ENCODE measurements at regions not wholly inside any gene's neighbourhood (a gene's known extent, or its start where the extent isn't known, plus 50 kb on each side); places are given as distances from the start of the nearest gene placed in this dataset.

DNA sequence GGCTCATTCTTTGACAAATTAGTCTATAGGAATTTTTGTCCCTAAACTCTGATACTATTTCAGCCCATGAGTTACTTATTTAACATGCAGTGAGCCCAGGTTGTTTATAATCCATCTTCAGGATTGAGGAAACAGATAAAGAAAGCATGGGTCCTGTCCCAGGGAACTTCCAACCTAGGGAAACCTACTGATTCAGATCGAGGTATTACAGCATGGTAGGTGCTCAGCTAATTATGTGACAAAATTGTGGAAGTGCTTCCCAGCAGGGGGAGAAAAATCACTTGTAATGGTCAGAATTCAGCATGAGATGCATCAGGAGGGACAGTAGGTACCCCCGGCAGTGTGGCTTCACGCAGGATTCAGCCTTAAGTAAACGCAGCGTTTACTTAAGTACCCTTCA lies 171.3 kb downstream of the NUFIP1 start:
- H3K27me3 ChIP-seq (replicated peaks in 1 of 7), result peaks cover 0 to 5% (median 0%) of the 10 kb centered on the region in 7 donors
- H3K36me3 ChIP-seq, result no peaks in the 10 kb centered on the region
- DNase-seq, result no peak
- TF ChIP-seq POLR2AphosphoS5 (IDR thresholded peaks at IDR 0.05), result no peak
- TF ChIP-seq CTCF (IDR thresholded peaks at IDR 0.05 in 8 of 11, conservative IDR thresholded peaks at IDR 0.05 in 3 of 11), result no peak
- no peak for TF ChIP-seq POLR2A (IDR thresholded peaks at IDR 0.05)
- peaks cover 0 to 3% (median 0%) of the 10 kb centered on the region in 6 donors for H3K4me1 ChIP-seq
- H3K9me3 ChIP-seq, result no peaks in the 10 kb centered on the region
- intact Hi-C loops (cut with DNase I; ENCODE audit: low total_unique reads), result no loop called here
- WGBS, 5 donors, result 82 to 95% (median 88%) methylated on average over 5 of the region's 5 CpGs
- no peak overlapping the region for H3K4me3 ChIP-seq
- H3K27ac ChIP-seq, result no peak overlapping the region

DNA sequence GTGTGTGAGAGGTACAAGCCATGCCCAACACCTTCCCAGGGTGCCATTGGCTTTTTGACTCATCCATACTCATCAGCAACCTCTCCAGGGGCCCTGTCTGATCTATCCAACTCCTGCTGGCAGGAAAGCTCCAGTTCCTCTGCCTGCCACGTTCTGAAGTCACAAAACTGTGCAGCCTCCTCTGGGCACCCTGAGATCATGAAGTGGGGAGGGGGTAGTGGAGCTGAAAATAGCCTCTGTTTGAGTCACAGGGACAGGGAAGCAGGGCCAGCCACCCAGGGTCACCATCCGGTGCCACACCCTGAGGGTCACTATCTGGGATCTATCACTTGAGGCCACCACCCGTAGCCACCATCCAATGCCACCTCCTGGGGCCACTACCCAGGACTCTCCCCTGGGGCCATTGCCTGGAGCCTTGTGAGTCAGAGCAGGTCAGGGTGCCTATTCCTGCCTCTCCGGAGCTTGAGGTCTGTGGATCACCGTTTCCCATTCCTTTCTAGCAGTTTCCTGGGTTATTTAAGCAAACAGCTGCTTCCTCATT lies 172.1 kb downstream of the NUFIP1 start:
- 50 to 57% (median 54%) methylated on average over 5 of the region's 5 CpGs for WGBS, 5 donors

DNA sequence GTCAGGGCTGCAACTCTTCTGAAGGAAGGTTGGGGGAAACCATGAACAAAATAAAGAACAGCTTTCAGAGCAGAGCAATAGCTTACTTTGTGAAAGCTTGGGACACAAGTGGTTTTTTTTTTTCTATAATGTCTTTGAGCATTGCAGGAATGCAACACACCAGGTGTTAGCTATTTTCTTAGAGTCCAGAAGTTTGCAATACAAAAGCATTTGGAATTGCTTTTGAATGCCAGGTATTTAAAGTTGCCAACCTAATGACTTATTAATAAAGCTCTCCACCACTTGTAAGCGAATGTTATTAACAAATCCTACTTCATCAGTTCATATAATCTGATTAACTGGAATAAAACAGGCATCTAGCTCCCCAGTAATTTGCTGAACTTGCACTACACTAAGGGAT lies 172.6 kb downstream of the NUFIP1 start:
- WGBS, 5 donors, result 78 to 95% (median 83%) methylated on average over 1 of the region's 1 CpG
- Histone ChIP-seq H3K27ac (no peak overlapping the region), H3K27me3 (replicated peaks in 1 of 7) (peaks cover 0 to 5% (median 0%) of the 10 kb centered on the region in 7 donors), H3K9me3 (no peaks in the 10 kb centered on the region), H3K4me1 (peaks cover 0 to 3% (median 0%) of the 10 kb centered on the region in 6 donors), H3K4me3 (no peak overlapping the region), H3K36me3 (no peaks in the 10 kb centered on the region)
- TF ChIP-seq POLR2AphosphoS5 (IDR thresholded peaks at IDR 0.05) (no peak), CTCF (IDR thresholded peaks at IDR 0.05 in 8 of 11, conservative IDR thresholded peaks at IDR 0.05 in 3 of 11) (no peak), POLR2A (IDR thresholded peaks at IDR 0.05) (no peak)
- DNase-seq, result no peak
- intact Hi-C loops (cut with DNase I; ENCODE audit: low total_unique reads), result no loop called here

More for the DNA sequence above, 172.1 kb downstream of the NUFIP1 start:
- Histone ChIP-seq H3K9me3 (no peaks in the 10 kb centered on the region), H3K36me3 (no peaks in the 10 kb centered on the region), H3K4me3 (no peak overlapping the region), H3K4me1 (peaks cover 0 to 3% (median 0%) of the 10 kb centered on the region in 6 donors), H3K27ac (no peak overlapping the region), H3K27me3 (replicated peaks in 1 of 7) (peaks cover 0 to 5% (median 0%) of the 10 kb centered on the region in 7 donors)
- intact Hi-C loops (cut with DNase I; ENCODE audit: low total_unique reads), result no loop called here
- no peak for DNase-seq
- TF ChIP-seq CTCF (IDR thresholded peaks at IDR 0.05 in 8 of 11, conservative IDR thresholded peaks at IDR 0.05 in 3 of 11), result no peak
- TF ChIP-seq POLR2A (IDR thresholded peaks at IDR 0.05), result no peak
- TF ChIP-seq POLR2AphosphoS5 (IDR thresholded peaks at IDR 0.05), result no peak

DNA sequence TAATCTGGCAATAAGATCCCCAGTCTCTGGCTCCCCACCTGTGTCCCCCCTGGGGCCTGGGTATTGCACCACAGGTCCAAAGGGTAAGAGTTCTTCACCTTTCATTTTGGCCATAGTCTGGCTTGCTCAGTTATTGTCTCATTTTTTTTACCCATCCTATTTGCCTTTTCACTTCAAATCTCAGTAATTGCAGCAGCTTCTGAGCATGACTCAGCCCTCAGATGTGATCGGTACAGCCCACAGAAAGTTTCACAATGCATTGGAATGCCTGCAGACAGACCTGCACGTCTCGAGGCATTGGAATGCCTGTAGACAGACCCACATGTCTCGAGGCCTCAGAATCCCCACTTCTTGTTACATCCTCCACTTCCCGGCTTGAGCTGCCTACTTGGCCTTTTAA lies 173.6 kb downstream of the NUFIP1 start:
- intact Hi-C loops (cut with DNase I; ENCODE audit: low total_unique reads), result no loop called here
- H3K27me3 ChIP-seq (replicated peaks in 1 of 7), result peaks cover 0 to 5% (median 0%) of the 10 kb centered on the region in 7 donors
- 35 to 68% (median 50%) methylated on average over 5 of the region's 5 CpGs for WGBS, 5 donors
- H3K27ac ChIP-seq, result no peak overlapping the region
- no peak for DNase-seq
- no peaks in the 10 kb centered on the region for H3K9me3 ChIP-seq
- peaks cover 0 to 3% (median 0%) of the 10 kb centered on the region in 6 donors for H3K4me1 ChIP-seq
- no peaks in the 10 kb centered on the region for H3K36me3 ChIP-seq
- H3K4me3 ChIP-seq, result no peak overlapping the region
- TF ChIP-seq POLR2A (IDR thresholded peaks at IDR 0.05) (no peak), POLR2AphosphoS5 (IDR thresholded peaks at IDR 0.05) (no peak), CTCF (IDR thresholded peaks at IDR 0.05 in 8 of 11, conservative IDR thresholded peaks at IDR 0.05 in 3 of 11) (no peak)

Data from spleen (tissue), 11 donors.